CD4-positive, alpha-beta memory T cell (primary cell): ENCODE measurements at regions not wholly inside any gene's neighbourhood (a gene's known extent, or its start where the extent isn't known, plus 50 kb on each side); places are given as distances from the start of the nearest gene placed in this dataset.

Source experiments
- CTCF ChIA-PET: fragments of 350-600 bp; sonication (Branson Sonifier 250); formaldehyde crosslinking; loops from one replicate; lab custom pipeline; 2021; ENCODE audit warnings: inconsistent platforms; ENCODE audit not compliant: partially characterized antibody; lab: Charles Lee
- POLR2A ChIA-PET: fragments of 350-600 bp; sonication (Branson Sonifier 250); formaldehyde crosslinking; loops from one replicate; lab custom pipeline; 2021; ENCODE audit not compliant: partially characterized antibody; lab: Charles Lee
- DNase-seq, 5 donors: peaks; one replicate each; pipeline versions ENCODE4 v3.0.0 to v3.0.0-alpha.2; 2020 to 2022; ENCODE audit warnings: mixed read lengths in 1 of 5
- H3K27ac ChIP-seq: one replicate; pipeline ENCODE4 v1.7.0; 2013; ENCODE audit warnings: low read depth, low read length
- H3K27me3 ChIP-seq: 2 replicates; pipeline ENCODE4 v1.7.0; 2013; ENCODE audit warnings: mild to moderate bottlenecking, low read length, moderate library complexity; ENCODE audit not compliant: insufficient read depth
- H3K36me3 ChIP-seq: 2 replicates; pipeline ENCODE4 v1.7.0; 2013; ENCODE audit warnings: mild to moderate bottlenecking, low read length, moderate library complexity; ENCODE audit not compliant: insufficient read depth
- H3K4me1 ChIP-seq: 2 replicates; pipeline ENCODE4 v1.7.0; 2013; ENCODE audit warnings: mild to moderate bottlenecking, low read length, moderate library complexity; ENCODE audit not compliant: insufficient read depth
- H3K4me3 ChIP-seq, 2 donors: one replicate each; pipeline ENCODE4 v1.7.0; 2013; ENCODE audit warnings: low read length in 2 of 2, mild to moderate bottlenecking in 1 of 2
- H3K9me3 ChIP-seq, 2 donors: one replicate each; pipeline ENCODE4 v1.7.0; 2013; ENCODE audit warnings: low read length in 2 of 2, control low read depth in 1 of 2; ENCODE audit not compliant: control insufficient read depth in 1 of 2
- H3K27ac Mint-ChIP-seq, 7 donors: one replicate each; pipeline ENCODE4 v1.8.0; 2020 to 2021; ENCODE audit warnings: mixed read lengths in 7 of 7, mild to moderate bottlenecking in 6 of 7, inconsistent platforms in 3 of 7, moderate library complexity in 3 of 7
- H3K27me3 Mint-ChIP-seq, 2 donors: one replicate each; pipeline ENCODE4 v1.8.0; 2020 to 2021; ENCODE audit warnings: mixed read lengths in 2 of 2
- H3K36me3 Mint-ChIP-seq, 2 donors: one replicate each; pipeline ENCODE4 v1.8.0; 2020 to 2021; ENCODE audit warnings: mixed read lengths in 2 of 2, inconsistent platforms in 1 of 2, mild to moderate bottlenecking in 1 of 2
- H3K4me1 Mint-ChIP-seq, 4 donors: one replicate each; pipeline ENCODE4 v1.8.0; 2020 to 2021; ENCODE audit warnings: mixed read lengths in 4 of 4, mild to moderate bottlenecking in 1 of 4
- H3K4me3 Mint-ChIP-seq, 8 donors: one replicate each; pipeline ENCODE4 v1.8.0; 2020 to 2021; ENCODE audit warnings: mixed read lengths in 8 of 8, mild to moderate bottlenecking in 7 of 8, moderate library complexity in 6 of 8, inconsistent platforms in 3 of 8
- H3K9me3 Mint-ChIP-seq, 8 donors: one replicate each; pipeline ENCODE4 v1.8.0; 2020 to 2021; ENCODE audit warnings: mixed read lengths in 8 of 8, mild to moderate bottlenecking in 5 of 8, inconsistent platforms in 3 of 8, moderate library complexity in 1 of 8
- intact Hi-C: fragments of 100-400 bp; cut with micrococcal nuclease; formaldehyde crosslinking; loops from one replicate; pipeline ENCODE4 v1.15.1; 2023

DNA sequence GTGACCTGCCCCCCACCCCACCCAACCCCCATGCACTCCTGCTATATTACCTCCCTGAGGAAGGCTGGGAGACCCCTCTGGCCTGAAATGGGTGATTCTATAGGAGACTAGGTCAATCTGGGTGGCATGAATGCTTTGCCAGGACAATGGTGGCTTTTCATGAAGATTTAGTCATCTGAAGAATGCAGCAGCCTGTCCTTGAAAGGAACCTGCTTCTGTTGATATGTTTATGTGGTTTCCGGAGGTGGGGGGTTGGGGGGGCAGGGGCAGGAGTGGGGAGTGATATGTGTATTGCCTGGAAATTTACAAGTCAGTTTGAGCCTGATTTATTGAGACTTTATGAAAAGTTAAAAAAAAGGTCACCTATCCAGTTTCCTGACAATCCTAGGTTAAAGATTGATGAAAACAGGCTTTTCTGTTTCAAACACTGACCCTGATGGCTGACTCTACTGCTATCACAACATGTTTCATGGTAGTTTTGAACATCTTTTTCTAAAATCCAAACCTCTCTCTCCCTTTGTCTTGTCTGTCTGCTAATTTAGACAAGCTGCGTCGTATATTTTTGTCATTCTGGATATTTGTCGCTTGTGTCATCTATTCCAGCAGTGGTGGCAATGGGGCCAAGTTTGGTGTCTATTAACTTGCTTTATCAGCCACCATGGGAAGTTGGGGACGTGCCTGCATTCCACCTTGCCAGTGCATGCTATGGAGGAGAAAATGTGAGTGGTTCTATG lies 153.7 kb upstream of the EGFLAM start:
- ChIA-PET CTCF (no interaction called here), POLR2A (no interaction called here)
- no peak overlapping the region for H3K27ac Mint-ChIP-seq
- Histone ChIP-seq H3K27ac (no peak overlapping the region), H3K4me1 (no peaks in the 10 kb centered on the region), H3K4me3 (no peak overlapping the region), H3K27me3 (no peaks in the 10 kb centered on the region), H3K36me3 (no peaks in the 10 kb centered on the region), H3K9me3 (no peaks in the 10 kb centered on the region)
- peaks cover 0 to 2% (median 0%) of the 10 kb centered on the region in 8 donors for H3K9me3 Mint-ChIP-seq
- no peaks in the 10 kb centered on the region for H3K27me3 Mint-ChIP-seq
- H3K36me3 Mint-ChIP-seq = no peaks in the 10 kb centered on the region
- intact Hi-C loops = no loop called here
- no peak for DNase-seq
- no peak overlapping the region for H3K4me3 Mint-ChIP-seq
- H3K4me1 Mint-ChIP-seq = no peaks in the 10 kb centered on the region

DNA sequence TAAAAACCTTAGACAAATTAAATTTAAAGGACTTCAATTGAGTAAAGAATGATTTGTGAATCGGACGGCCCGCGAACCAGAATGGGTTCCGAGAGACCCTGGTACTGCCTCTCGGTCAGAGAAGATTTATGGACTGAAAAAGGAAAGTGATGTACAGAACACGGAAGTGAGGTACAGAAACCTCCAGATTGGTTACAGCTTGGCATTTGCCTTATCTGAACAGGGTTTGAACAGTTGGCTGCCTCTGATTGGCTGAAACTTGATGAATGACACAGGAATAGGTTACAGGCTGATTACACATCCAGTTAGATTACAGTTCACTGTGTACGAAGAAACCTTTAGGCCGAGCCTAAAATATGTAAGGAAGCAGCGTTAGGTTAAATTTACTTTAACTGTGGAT lies 156.5 kb upstream of the EGFLAM start:
- intact Hi-C loops = no loop called here
- DNase-seq = no peak
- Histone ChIP-seq H3K9me3 (no peaks in the 10 kb centered on the region), H3K27me3 (no peaks in the 10 kb centered on the region), H3K27ac (no peak overlapping the region), H3K4me3 (no peak overlapping the region), H3K36me3 (no peaks in the 10 kb centered on the region), H3K4me1 (no peaks in the 10 kb centered on the region)
- Mint-ChIP-seq H3K9me3 (peaks cover 0 to 2% (median 0%) of the 10 kb centered on the region in 8 donors), H3K27me3 (no peaks in the 10 kb centered on the region), H3K4me1 (no peaks in the 10 kb centered on the region), H3K36me3 (no peaks in the 10 kb centered on the region), H3K27ac (no peak overlapping the region), H3K4me3 (no peak overlapping the region)
- ChIA-PET POLR2A (no interaction called here), CTCF (no interaction called here)

DNA sequence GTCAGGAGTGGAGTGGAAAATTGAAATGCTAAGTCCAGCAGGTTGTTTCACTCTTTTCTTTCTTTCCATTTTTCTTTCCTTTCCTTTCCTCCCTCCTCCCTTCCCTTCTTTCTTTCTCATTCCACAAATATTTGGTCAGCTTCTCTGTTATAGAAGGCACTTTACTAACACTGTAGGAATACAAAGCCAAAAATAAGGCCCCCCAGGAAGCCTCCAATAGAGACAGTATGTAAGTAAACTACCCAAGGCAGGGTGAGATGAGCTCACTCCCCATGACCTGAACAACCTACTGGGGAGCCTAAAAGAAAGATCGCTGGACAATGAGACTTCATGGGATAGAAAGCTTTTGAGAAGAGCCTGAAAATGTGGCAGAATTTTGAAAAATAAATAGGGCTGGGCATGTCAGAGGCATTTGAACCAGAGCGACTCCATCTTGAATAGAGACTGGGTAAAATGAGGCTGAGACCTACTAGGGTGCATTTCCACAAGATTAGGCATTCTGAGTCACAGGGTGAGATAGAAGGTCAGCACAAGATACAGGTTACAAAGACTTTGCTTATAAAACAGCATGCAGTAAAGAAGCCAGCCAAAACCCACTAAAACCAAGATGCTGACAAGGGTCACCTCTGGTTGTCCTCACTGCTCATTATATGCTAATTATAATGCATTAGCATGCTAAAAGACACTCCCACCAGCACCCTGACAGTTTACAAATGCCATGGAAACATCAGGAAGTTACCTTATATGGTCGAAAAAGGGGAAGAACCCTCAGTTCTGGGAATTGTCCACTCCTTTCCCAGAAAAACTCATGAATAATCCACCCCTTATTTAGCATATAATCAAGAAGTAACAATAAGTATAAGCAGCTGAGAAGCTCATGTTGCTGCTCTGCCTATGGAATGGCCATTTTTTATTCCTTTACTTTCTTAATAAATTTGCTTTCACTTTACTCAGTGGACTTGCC lies 158.9 kb upstream of the EGFLAM start:
- H3K27ac ChIP-seq = no peak overlapping the region
- POLR2A ChIA-PET = no interaction called here
- H3K4me1 ChIP-seq = no peaks in the 10 kb centered on the region
- intact Hi-C loops = no loop called here
- H3K27me3 ChIP-seq = no peaks in the 10 kb centered on the region
- Mint-ChIP-seq H3K9me3 (peaks cover 0 to 2% (median 0%) of the 10 kb centered on the region in 8 donors), H3K4me1 (no peaks in the 10 kb centered on the region), H3K27ac (no peak overlapping the region), H3K4me3 (no peak overlapping the region), H3K27me3 (peaks cover 0 to 4% of the 10 kb centered on the region in 2 donors), H3K36me3 (no peaks in the 10 kb centered on the region)
- DNase-seq = no peak
- CTCF ChIA-PET = no interaction called here
- H3K4me3 ChIP-seq = no peak overlapping the region
- H3K36me3 ChIP-seq = no peaks in the 10 kb centered on the region
- H3K9me3 ChIP-seq = no peaks in the 10 kb centered on the region

DNA sequence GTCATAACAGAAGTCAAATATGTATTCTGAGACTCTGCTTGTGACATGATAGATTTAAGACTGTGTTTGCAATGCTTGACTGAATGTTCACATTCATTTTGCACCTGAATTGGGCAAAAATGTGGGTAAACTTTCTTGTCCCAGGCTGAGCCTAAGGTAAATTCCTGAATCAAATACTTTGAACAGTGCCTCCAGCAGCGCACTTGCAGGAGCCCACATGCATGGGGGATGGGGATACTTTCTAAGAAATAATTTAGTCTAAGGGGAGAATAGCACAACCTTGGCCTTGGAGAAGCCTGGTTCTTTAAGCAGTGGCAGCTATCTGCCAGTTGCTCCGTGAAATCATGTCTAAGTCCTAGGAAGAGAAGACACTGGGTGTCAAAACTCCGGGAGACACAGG lies 163.5 kb upstream of the EGFLAM start:
- H3K4me1 ChIP-seq = no peaks in the 10 kb centered on the region
- Mint-ChIP-seq H3K4me3 (no peak overlapping the region), H3K27ac (no peak overlapping the region), H3K27me3 (peaks cover 0 to 6% of the 10 kb centered on the region in 2 donors), H3K36me3 (no peaks in the 10 kb centered on the region), H3K9me3 (no peaks in the 10 kb centered on the region), H3K4me1 (no peaks in the 10 kb centered on the region)
- H3K9me3 ChIP-seq = no peaks in the 10 kb centered on the region
- no peak for DNase-seq
- H3K27ac ChIP-seq = no peak overlapping the region
- POLR2A ChIA-PET = no interaction called here
- CTCF ChIA-PET = no interaction called here
- no peak overlapping the region for H3K4me3 ChIP-seq
- no peaks in the 10 kb centered on the region for H3K27me3 ChIP-seq
- H3K36me3 ChIP-seq = no peaks in the 10 kb centered on the region
- intact Hi-C loops = no loop called here

DNA sequence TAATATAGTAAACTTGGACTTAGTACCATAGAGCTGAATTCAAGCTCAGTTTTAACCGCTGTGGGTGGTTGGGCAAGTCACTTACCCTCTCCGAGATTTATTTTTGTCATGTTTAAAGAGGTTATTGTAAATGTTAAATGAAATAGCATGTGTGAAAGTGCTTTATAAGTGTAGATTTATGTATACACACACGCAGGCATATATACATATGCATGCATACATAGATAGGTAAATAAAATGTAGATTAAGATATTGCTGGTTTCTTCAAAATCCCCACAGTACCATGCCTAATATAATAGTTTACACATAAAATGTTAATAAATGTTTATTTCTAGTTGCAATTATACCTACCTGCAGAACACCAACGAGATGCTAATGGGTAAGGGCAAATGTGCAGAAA lies 164.5 kb upstream of the EGFLAM start:
- H3K4me3 Mint-ChIP-seq = no peak overlapping the region
- H3K9me3 Mint-ChIP-seq = no peaks in the 10 kb centered on the region

DNA sequence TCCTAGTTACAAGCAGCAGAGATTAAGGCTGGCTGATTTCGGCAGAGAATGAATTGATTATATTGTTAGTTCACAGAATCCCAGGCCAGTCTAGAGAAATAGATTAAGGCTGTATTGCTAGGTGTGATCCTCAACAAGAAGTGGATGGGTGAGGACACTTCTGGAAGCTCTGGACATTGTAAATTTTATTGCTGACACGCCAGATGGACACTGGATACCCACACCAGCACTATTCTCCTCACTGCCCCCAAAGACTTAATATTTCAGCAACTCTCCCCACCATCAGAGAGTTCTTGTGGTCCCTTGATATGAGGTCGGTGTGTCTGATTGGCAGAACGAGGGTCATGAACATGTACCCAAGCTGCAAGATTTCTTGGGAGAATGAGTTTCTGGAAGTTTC lies 171.6 kb upstream of the EGFLAM start:
- Mint-ChIP-seq H3K27ac (no peak overlapping the region), H3K27me3 (peaks cover 0 to 2% of the 10 kb centered on the region in 2 donors), H3K9me3 (peaks cover 0 to 5% (median 0%) of the 10 kb centered on the region in 8 donors), H3K4me1 (no peaks in the 10 kb centered on the region), H3K36me3 (no peaks in the 10 kb centered on the region), H3K4me3 (no peak overlapping the region)
- CTCF ChIA-PET = no interaction called here
- POLR2A ChIA-PET = no interaction called here
- no peak overlapping the region for H3K4me3 ChIP-seq
- H3K36me3 ChIP-seq = no peaks in the 10 kb centered on the region
- intact Hi-C loops = no loop called here
- no peaks in the 10 kb centered on the region for H3K4me1 ChIP-seq
- no peaks in the 10 kb centered on the region for H3K9me3 ChIP-seq
- H3K27ac ChIP-seq = no peak overlapping the region
- DNase-seq = no peak
- no peaks in the 10 kb centered on the region for H3K27me3 ChIP-seq

More for the DNA sequence above, 164.5 kb upstream of the EGFLAM start:
- no peaks in the 10 kb centered on the region for H3K27me3 ChIP-seq
- Mint-ChIP-seq H3K36me3 (no peaks in the 10 kb centered on the region), H3K27ac (no peak overlapping the region), H3K27me3 (peaks cover 0 to 6% of the 10 kb centered on the region in 2 donors), H3K4me1 (no peaks in the 10 kb centered on the region)
- no peaks in the 10 kb centered on the region for H3K9me3 ChIP-seq
- no peak overlapping the region for H3K27ac ChIP-seq
- no peaks in the 10 kb centered on the region for H3K36me3 ChIP-seq
- CTCF ChIA-PET = no interaction called here
- no peaks in the 10 kb centered on the region for H3K4me1 ChIP-seq
- H3K4me3 ChIP-seq = no peak overlapping the region
- DNase-seq = no peak
- intact Hi-C loops = no loop called here
- POLR2A ChIA-PET = no interaction called here

DNA sequence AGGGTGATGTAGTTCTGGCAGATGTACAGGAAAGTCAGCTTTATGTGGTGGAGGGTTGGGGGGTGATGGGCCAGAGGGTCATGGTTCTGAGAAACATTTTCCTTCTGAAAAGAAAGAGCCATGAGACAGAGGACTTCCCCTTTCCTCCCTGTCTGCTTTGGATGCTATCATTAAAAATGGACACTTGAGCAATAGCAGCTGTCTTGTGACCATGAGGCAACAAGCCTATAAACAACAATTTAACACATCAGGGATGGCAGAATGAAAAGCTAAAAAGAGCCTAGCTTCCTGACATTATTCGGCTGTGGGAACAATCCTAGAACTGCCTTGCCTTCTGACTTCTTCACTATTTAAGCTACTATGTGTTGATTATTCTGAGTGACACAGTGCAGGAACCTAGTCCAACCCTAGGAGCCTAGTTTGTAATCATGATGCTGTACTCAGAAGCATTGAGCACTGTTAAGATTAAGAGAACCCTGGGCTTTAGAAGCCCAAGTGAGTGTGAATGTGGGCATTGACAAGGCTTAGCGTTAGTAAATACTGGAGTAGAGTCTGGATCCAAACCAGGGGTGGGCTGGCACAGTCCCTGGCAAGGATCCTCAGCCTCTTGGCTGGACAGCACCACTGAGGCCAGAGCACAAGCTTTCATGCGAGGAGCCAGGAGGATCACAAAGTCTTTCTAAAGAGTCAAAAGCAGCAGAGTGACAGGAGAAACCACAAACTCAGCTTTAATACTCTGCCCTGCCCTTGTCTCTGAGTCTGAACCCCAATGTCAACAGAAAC lies 178.5 kb upstream of the EGFLAM start:
- intact Hi-C loops = no loop called here
- Histone ChIP-seq H3K27ac (no peak overlapping the region), H3K27me3 (no peaks in the 10 kb centered on the region), H3K4me1 (no peaks in the 10 kb centered on the region), H3K9me3 (no peaks in the 10 kb centered on the region), H3K36me3 (no peaks in the 10 kb centered on the region), H3K4me3 (no peak overlapping the region)
- DNase-seq = no peak
- CTCF ChIA-PET = no interaction called here
- no peak overlapping the region for H3K27ac Mint-ChIP-seq
- no peaks in the 10 kb centered on the region for H3K36me3 Mint-ChIP-seq
- H3K9me3 Mint-ChIP-seq = peaks cover 0 to 11% (median 2%) of the 10 kb centered on the region in 8 donors
- no peak overlapping the region for H3K4me3 Mint-ChIP-seq
- POLR2A ChIA-PET = no interaction called here
- H3K27me3 Mint-ChIP-seq = no peaks in the 10 kb centered on the region
- no peaks in the 10 kb centered on the region for H3K4me1 Mint-ChIP-seq
